GM21526 (cell line): ENCODE measurements at regions not wholly inside any gene's neighbourhood (a gene's known extent, or its start where the extent isn't known, plus 50 kb on each side); places are given as distances from the start of the nearest gene placed in this dataset.

Experiments
- ATAC-seq: cut with Tn5 transposase; IDR thresholded peaks from one replicate; pipeline ENCODE4 v1.9.1; 2021; ENCODE audit warnings: moderate library complexity; ENCODE audit not compliant: unreplicated experiment, low FRiP score

GRCh38 chr19:30316560-30317106, 55.6 kb upstream of the ZNF536 start:
- no peak for ATAC-seq

- no peak for ATAC-seq
These were observed 54.8 kb upstream of the ZNF536 start for GRCh38 chr19:30317403-30317802.

GRCh38 chr19:30318261-30318660, 53.9 kb upstream of the ZNF536 start:
- no peak for ATAC-seq

DNA sequence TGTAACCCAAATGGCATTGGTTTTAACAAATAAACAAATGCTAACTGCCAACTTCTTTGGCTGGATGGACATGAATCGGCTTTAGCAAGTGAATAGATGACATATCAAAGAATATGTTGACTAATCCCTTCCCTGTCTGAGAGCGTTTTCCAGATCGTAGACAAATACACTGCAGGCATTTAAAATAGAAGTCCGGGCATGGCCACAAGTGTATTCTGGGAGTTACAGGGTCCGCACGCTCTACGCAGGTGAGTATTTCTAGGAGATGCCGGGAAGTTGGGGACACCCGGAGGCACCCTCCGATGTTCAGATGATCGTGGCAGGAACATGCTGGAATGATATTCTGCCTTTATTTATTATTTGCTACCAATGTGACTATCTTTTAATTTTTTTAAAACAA, 53.2 kb upstream of the ZNF536 start:
- ATAC-seq: no peak

DNA sequence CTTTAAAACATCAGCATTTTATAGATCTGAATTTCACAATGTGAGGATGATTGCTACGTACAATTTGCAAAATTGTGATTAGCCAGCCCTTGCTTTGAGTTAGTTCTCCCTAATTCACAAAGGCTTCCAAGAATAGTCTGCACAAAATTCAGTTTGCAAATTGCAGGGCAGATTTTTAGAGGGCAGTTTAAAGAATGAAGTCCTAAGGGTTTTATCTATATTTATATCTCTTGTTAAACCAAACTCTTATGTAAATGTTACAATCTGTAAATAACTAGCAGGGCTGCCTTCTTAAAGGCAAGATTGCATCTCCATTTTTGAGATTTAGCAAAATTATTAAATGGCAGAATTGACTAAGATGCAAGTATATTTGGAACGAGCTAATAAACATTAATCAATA, 52.8 kb upstream of the ZNF536 start:
- no peak for ATAC-seq

GRCh38 chr19:30319876-30320275, 52.3 kb upstream of the ZNF536 start:
- ATAC-seq: no peak

- ATAC-seq: no peak
These were observed 51.7 kb upstream of the ZNF536 start for GRCh38 chr19:30320466-30320865.

DNA sequence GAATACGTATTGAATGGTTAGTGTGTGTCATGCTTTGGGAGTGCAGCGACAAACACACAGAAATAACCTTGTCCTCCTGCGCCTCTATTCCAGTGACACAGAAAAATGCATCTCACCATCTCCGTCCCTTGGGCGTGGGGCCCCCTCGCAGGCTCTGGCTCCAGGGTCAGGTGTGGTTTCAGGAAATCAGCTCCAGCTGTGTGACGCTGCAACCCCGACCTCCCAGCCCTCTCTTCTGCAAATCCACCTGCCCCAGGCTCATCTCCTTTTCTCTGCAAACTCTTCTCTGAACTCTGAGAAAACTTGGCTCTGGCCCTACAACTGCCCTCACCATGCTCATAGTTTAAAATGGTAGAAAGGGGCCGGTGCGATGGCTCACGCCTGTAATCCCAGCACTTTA, 51.3 kb upstream of the ZNF536 start:
- no peak for ATAC-seq
